GM06990 (cell line): ENCODE measurements at regions not wholly inside any gene's neighbourhood (a gene's known extent, or its start where the extent isn't known, plus 50 kb on each side); places are given as distances from the start of the nearest gene placed in this dataset.

Experiments used
- DNase-seq: peaks from one replicate; pipeline ENCODE4 v3.0.0-alpha.2; 2011; ENCODE audit not compliant: insufficient read length; ENCODE audit errors: extremely low read depth
- H3K27me3 ChIP-seq: replicated peaks from 2 replicates; pipeline ENCODE4 v1.6.0; 2011; ENCODE audit warnings: low read length; ENCODE audit not compliant: control insufficient read depth, insufficient read depth
- H3K36me3 ChIP-seq: 2 replicates; pipeline ENCODE4 v1.5.1; 2011; ENCODE audit warnings: low read length; ENCODE audit not compliant: control insufficient read depth, insufficient read depth
- H3K4me3 ChIP-seq: replicated peaks from 2 replicates; pipeline ENCODE4 v1.5.1; 2011; ENCODE audit warnings: low read depth, mild to moderate bottlenecking, control low read depth, low read length
- TF ChIP-seq, protein P1 (sequence below): IDR thresholded peaks from 2 replicates; pipeline ENCODE4 v1.5.1; 2011; ENCODE audit warnings: low read length, control low read depth, mild to moderate bottlenecking, inconsistent platforms; ENCODE audit not compliant: insufficient read depth, poor library complexity, severe bottlenecking

DNA sequence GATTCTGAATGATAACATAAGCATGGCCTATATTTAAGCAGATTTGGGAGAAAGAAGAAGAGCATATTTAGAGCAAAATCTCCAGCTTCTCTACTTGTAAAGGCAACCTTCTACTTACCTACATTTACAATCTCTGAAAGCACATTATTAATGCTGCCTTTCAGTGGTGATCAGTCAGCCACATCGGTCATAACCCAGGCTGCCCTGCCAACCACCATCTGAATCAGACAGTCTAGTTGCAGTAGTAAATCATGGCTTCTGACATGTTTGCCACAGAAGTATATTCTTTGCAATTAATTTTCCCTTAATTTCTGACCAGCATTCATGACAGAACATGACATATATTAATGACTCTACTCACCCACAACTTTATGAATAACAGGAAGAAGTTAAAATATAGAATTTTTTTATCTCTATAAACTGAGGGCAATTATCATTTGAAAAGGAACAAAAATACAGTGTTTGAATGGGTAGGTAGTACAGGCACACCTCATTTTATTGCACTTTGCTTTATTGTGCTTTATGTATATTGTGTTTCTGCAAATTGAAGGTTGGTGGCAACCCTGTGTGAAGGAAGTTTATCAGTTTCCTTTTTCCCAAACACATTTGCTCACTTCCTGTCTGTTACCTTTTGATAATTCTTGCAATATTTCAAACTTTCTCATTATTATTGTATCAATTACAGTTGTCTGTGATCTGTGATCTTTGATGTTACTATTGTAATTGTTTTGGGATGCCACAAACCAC, 531.6 kb upstream of the CHAC2 start:
- DNase-seq = no peak
- TF ChIP-seq, protein P1, sequence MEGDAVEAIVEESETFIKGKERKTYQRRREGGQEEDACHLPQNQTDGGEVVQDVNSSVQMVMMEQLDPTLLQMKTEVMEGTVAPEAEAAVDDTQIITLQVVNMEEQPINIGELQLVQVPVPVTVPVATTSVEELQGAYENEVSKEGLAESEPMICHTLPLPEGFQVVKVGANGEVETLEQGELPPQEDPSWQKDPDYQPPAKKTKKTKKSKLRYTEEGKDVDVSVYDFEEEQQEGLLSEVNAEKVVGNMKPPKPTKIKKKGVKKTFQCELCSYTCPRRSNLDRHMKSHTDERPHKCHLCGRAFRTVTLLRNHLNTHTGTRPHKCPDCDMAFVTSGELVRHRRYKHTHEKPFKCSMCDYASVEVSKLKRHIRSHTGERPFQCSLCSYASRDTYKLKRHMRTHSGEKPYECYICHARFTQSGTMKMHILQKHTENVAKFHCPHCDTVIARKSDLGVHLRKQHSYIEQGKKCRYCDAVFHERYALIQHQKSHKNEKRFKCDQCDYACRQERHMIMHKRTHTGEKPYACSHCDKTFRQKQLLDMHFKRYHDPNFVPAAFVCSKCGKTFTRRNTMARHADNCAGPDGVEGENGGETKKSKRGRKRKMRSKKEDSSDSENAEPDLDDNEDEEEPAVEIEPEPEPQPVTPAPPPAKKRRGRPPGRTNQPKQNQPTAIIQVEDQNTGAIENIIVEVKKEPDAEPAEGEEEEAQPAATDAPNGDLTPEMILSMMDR = no peak

DNA sequence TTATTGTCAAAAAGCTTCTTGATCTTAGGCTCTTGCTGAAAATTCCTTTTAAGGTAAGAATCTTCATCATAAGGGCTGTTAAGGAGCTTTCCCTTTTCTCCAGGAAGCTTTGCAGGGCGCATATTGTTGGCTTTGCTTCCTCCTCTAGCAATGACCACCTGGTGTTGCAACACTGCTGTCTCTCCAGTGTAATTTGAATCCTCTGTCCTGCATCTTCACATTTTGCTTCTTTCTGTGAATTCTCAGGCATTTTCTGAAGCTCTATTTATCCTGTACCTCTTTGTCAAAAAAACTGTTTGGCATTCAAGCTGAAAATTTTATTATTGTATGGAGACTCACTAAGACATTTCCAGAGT, 533.1 kb upstream of the CHAC2 start:
- Histone ChIP-seq H3K27me3 (no peaks in the 10 kb centered on the region), H3K36me3 (no peaks in the 10 kb centered on the region), H3K4me3 (no peak overlapping the region)
- no peak for DNase-seq
- TF ChIP-seq, protein P1 = no peak

More for the DNA sequence above, 531.6 kb upstream of the CHAC2 start:
- no peaks in the 10 kb centered on the region for H3K36me3 ChIP-seq
- H3K4me3 ChIP-seq = no peak overlapping the region
- H3K27me3 ChIP-seq = no peaks in the 10 kb centered on the region

DNA sequence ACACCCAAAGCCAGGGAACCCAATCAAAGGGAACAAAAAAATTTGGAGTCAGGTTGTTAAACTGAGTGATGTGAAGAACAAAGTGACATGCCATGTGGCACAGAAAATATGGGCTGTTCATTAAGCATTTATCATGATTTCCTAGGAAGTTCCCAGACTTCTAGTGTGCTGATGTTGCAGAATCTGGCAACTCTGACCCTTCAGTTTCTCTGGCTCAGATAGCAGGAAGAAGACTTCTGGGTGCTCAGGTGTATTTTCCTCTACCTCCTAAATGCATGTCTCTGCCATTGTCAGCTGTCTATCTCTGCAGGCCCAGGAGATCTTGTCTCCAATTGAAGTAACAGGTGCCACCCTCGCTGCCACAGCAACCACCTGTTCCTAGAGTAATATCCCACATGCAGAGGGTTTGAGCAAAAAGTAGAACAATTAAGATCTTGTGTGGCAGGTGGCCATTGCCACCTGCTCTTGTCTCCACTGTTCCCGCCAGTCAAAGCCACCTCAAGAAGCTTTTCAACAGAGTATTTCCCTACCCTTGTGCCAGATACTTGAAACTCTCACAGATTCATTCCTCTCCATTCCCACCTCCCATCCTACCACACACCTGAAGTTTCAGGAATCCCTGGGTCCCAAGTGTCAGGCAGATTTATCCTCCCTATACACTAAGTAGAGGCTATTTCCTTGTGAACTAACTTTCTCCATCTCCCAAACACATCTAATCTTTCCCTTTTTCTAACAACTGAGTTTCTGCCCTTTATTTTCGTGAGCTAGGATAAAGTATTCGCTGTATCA, 533.7 kb upstream of the CHAC2 start:
- Histone ChIP-seq H3K4me3 (no peak overlapping the region), H3K27me3 (no peaks in the 10 kb centered on the region), H3K36me3 (no peaks in the 10 kb centered on the region)
- no peak for DNase-seq
- TF ChIP-seq, protein P1 = no peak

DNA sequence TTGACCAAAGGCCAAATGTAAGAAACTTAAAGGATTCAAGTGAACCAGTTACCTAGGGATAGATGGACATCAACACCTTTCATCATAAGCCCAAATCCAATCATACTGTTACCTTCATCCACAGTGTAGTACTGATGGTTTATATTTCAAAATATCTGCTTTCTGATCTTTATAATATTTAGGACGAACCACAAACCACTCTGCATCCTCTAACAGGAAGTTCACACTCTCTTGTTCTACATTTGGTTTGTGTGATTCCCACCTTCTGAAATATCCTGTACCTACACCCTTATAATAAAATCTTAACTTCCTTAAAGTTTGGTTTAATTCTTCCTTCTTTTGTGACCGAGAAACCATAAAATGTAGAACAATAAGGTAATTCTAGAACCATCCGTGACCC, 535.7 kb upstream of the CHAC2 start:
- TF ChIP-seq, protein P1 = no peak
- Histone ChIP-seq H3K36me3 (no peaks in the 10 kb centered on the region), H3K4me3 (no peak overlapping the region), H3K27me3 (no peaks in the 10 kb centered on the region)
- DNase-seq = no peak

DNA sequence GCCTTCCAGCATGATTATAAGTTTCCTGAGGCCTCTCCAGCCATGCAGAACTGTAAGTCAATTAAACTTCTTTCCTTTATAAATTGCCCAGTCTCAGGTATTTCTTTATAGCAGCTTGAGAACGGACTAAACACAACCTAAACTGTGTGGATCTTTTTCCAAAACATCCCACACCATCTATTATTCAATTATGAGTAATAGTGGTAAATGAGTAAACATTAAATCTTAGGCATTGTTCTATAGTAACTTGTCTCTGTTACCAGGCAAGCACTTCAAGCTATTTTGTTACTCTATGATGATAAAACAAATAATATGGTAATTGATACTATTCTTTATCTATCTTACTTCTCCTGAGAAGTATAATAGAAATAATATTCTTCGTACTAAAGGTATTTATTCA, 536.9 kb upstream of the CHAC2 start:
- no peaks in the 10 kb centered on the region for H3K36me3 ChIP-seq
- H3K4me3 ChIP-seq = no peak overlapping the region
- no peaks in the 10 kb centered on the region for H3K27me3 ChIP-seq
- TF ChIP-seq, protein P1 = no peak
- DNase-seq = no peak

DNA sequence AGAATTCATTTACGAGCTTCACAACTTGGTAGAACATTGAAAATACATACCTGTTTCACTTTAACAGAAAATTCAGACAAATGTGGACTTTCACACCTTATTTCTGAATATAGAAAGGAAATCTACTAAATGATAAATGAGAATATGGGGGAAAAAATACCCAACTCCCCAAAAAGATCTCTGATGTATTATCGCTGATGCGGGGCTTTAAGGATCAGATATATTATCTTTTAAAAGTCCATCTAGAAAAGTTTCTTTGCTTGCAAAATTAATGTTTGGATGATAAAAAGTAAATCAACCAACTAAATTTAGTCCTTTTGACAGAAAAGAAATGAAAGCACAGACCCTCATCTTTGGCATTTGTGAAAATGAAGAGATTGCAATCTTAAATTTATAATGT, 540.1 kb upstream of the CHAC2 start:
- H3K27me3 ChIP-seq = no peaks in the 10 kb centered on the region
- no peak overlapping the region for H3K4me3 ChIP-seq
- DNase-seq = no peak
- TF ChIP-seq, protein P1 = no peak
- no peaks in the 10 kb centered on the region for H3K36me3 ChIP-seq
